HCT116 (cell line): ENCODE measurements at regions not wholly inside any gene's neighbourhood (a gene's known extent, or its start where the extent isn't known, plus 50 kb on each side); places are given as distances from the start of the nearest gene placed in this dataset.

Experiments used
- ATAC-seq: fragments of 200-7000 bp; cut with Tn5 transposase; 2 replicates; pipeline ENCODE4 v1.9.1; 2020; ENCODE audit warnings: mild to moderate bottlenecking, moderate library complexity
- BruUV-seq: library from RNA; stranded (reverse); fragments of 400-500 nt; replicated peaks from 2 replicates; lab custom pipeline; 2021; lab: Mats Ljungman, UMichigan
- CTCF ChIA-PET: fragments of 300-600 bp; sonication (Branson Sonifier 250); formaldehyde crosslinking; loops from one replicate; lab custom pipeline; 2021; ENCODE audit warnings: antibody characterized with exemption; lab: Charles Lee
- POLR2A ChIA-PET: fragments of 300-600, 350-600 bp; sonication (Branson Sonifier 250); formaldehyde crosslinking; loops from one replicate; lab custom pipeline; 2021; ENCODE audit warnings: antibody characterized with exemption; lab: Charles Lee
- RAD21 ChIA-PET, 2 experiments: fragments of 300-600 bp; sonication (Branson Sonifier 250); formaldehyde crosslinking; loops; one replicate each; lab custom pipeline; 2023; ENCODE audit warnings: low total read pairs in 2 of 2; ENCODE audit not compliant: uncharacterized antibody in 2 of 2, unreplicated experiment in 2 of 2, low non-redundant PET in 1 of 2; lab: Charles Lee
- DNase-seq: peaks from one replicate; pipeline ENCODE4 v3.0.0-alpha.2; 2010; ENCODE audit warnings: low read depth, low spot score
- H2AFZ ChIP-seq: fragments of 200-600 bp; shearing (Covaris generic), sonication (generic); 2 replicates; pipeline ENCODE4 v1.6.1; 2017; ENCODE audit warnings: low read depth, mixed run types, mixed read lengths, antibody characterized with exemption, low read length; ENCODE audit not compliant: poor library complexity, severe bottlenecking
- H3K27ac ChIP-seq: 2 replicates; pipeline ENCODE4 v1.5.1; 2012; ENCODE audit warnings: low read depth, low read length
- H3K27me3 ChIP-seq: fragments of 200-600 bp; sonication (generic); 2 replicates; pipeline ENCODE4 v1.6.1; 2016; ENCODE audit warnings: mixed run types, low read length, mixed read lengths; ENCODE audit not compliant: insufficient read depth
- H3K36me3 ChIP-seq, 2 experiments: fragments of 200-500 bp in 1 of 2; fragments of 200-600 bp in 1 of 2; sonication (Bioruptor generic) in 1 of 2; sonication (generic) in 1 of 2; 2 replicates each; pipeline versions ENCODE4 v1.5.1 to v1.6.1; 2014 to 2016; ENCODE audit warnings: low read length in 2 of 2, inconsistent platforms in 1 of 2, mixed read lengths in 1 of 2, mixed run types in 1 of 2; ENCODE audit not compliant: insufficient read depth in 2 of 2, control insufficient read depth in 1 of 2
- H3K4me1 ChIP-seq, 2 experiments: fragments of 200-600 bp in 1 of 2; sonication (generic) in 1 of 2; 2 replicates each; pipeline versions ENCODE4 v1.5.1 to v1.6.1; 2012 to 2017; ENCODE audit warnings: low read length in 2 of 2, inconsistent platforms in 1 of 2, mild to moderate bottlenecking in 1 of 2, mixed read lengths in 1 of 2, mixed run types in 1 of 2, moderate library complexity in 1 of 2; ENCODE audit not compliant: insufficient read depth in 2 of 2, control insufficient read depth in 1 of 2
- H3K4me2 ChIP-seq: fragments of 200-600 bp; sonication (generic); 2 replicates; pipeline ENCODE4 v1.6.1; 2017; ENCODE audit warnings: mixed run types, low read length, mixed read lengths
- H3K4me3 ChIP-seq, 2 experiments: fragments of 200-600 bp in 1 of 2; sonication (generic) in 1 of 2; replicated peaks in 1 of 2; 2 replicates each; pipeline ENCODE4 v1.5.1; 2011 to 2016; ENCODE audit warnings: low read length in 2 of 2, control low read depth in 1 of 2, low read depth in 1 of 2, mild to moderate bottlenecking in 1 of 2, mixed read lengths in 1 of 2, mixed run types in 1 of 2
- H3K79me2 ChIP-seq: fragments of 200-600 bp; sonication (generic); 2 replicates; pipeline ENCODE4 v1.6.1; 2017; ENCODE audit warnings: mild to moderate bottlenecking, mixed run types, low read length, moderate library complexity, mixed read lengths; ENCODE audit not compliant: insufficient read depth
- H3K9ac ChIP-seq: fragments of 200-600 bp; sonication (generic); 2 replicates; pipeline ENCODE4 v1.6.1; 2016; ENCODE audit warnings: low read length, mixed read lengths
- H3K9me2 ChIP-seq: fragments of 200-600 bp; sonication (generic), shearing (Covaris generic); 2 replicates; pipeline ENCODE4 v1.6.1; 2017; ENCODE audit warnings: mixed run types, mild to moderate bottlenecking, moderate library complexity; ENCODE audit not compliant: insufficient read depth
- H3K9me3 ChIP-seq, 2 experiments: fragments of 200-500 bp in 1 of 2; fragments of 200-600 bp in 1 of 2; sonication (Bioruptor generic) in 1 of 2; sonication (generic) in 1 of 2; 2 replicates each; pipeline ENCODE4 v1.6.1; 2014 to 2017; ENCODE audit warnings: low read length in 2 of 2, mixed read lengths in 2 of 2, inconsistent platforms in 1 of 2, low read depth in 1 of 2, mild to moderate bottlenecking in 1 of 2, mixed run types in 1 of 2, moderate library complexity in 1 of 2; ENCODE audit not compliant: control insufficient read depth in 1 of 2, insufficient read depth in 1 of 2
- H4K20me1 ChIP-seq: fragments of 200-600 bp; sonication (generic), shearing (Covaris generic); 2 replicates; pipeline ENCODE4 v1.6.1; 2017; ENCODE audit warnings: mixed run types, mild to moderate bottlenecking, moderate library complexity; ENCODE audit not compliant: insufficient read depth
- ATF3 ChIP-seq: IDR thresholded peaks from 2 replicates; pipeline ENCODE4 v1.6.1; 2012
- CBX3 ChIP-seq: IDR thresholded peaks from 2 replicates; pipeline ENCODE4 v1.6.1; 2012; ENCODE audit warnings: low read depth
- CEBPB ChIP-seq: IDR thresholded peaks from 2 replicates; pipeline ENCODE4 v1.6.1; 2012; ENCODE audit warnings: low read depth
- EZH2phosphoT487 ChIP-seq: fragments of 200-600 bp; IDR thresholded peaks from 2 replicates; pipeline ENCODE4 v1.6.1; 2018; ENCODE audit warnings: antibody characterized with exemption, borderline replicate concordance
- MAX ChIP-seq: IDR thresholded peaks from 2 replicates; pipeline ENCODE4 v1.6.1; 2012
- POLR2A ChIP-seq: IDR thresholded peaks from 2 replicates; pipeline ENCODE4 v1.7.0; 2011; ENCODE audit warnings: borderline replicate concordance; ENCODE audit not compliant: insufficient read depth, insufficient read length; ENCODE audit errors: extremely low read depth
- POLR2AphosphoS5 ChIP-seq: IDR thresholded peaks from 2 replicates; pipeline ENCODE4 v1.6.1; 2011; ENCODE audit warnings: mild to moderate bottlenecking, low read depth, low read length, moderate library complexity
- SP1 ChIP-seq: IDR thresholded peaks from 2 replicates; pipeline ENCODE4 v1.6.1; 2012; ENCODE audit warnings: low read depth
- SRF ChIP-seq: IDR thresholded peaks from 2 replicates; pipeline ENCODE4 v1.6.1; 2012; ENCODE audit warnings: low read depth
- YY1 ChIP-seq: IDR thresholded peaks from 2 replicates; pipeline ENCODE4 v1.6.1; 2011; ENCODE audit warnings: low read length, low read depth, moderate library complexity, mild to moderate bottlenecking; ENCODE audit not compliant: insufficient replicate concordance; ENCODE audit errors: extremely low read depth
- ZFX ChIP-seq: fragments of 450-650 bp; IDR thresholded peaks from 2 replicates; pipeline ENCODE4 v1.6.1; 2017
- ZNF274 ChIP-seq: fragments of 200-500 bp; sonication (Bioruptor generic); IDR thresholded peaks from 2 replicates; pipeline ENCODE4 v1.6.1; 2014; ENCODE audit warnings: mild to moderate bottlenecking, low read depth, low read length, inconsistent platforms
- intact Hi-C: fragments of 100-400 bp; cut with micrococcal nuclease; formaldehyde crosslinking; loops from 2 replicates; pipeline ENCODE4 v1.10.0; 2022

GRCh38 chr12:11534064-11534463, 115.4 kb upstream of the ETV6 start:
- ChIA-PET POLR2A (no interaction called here), CTCF (no interaction called here), RAD21 (no interaction called here)
- Histone ChIP-seq H2AFZ (no peak overlapping the region), H3K27ac (no peak overlapping the region), H3K9ac (no peak overlapping the region), H3K4me3 (no peak overlapping the region), H3K79me2 (no peaks in the 10 kb centered on the region), H3K36me3 (no peaks in the 10 kb centered on the region), H3K4me2 (no peak overlapping the region), H3K27me3 (peaks cover 38% of the 10 kb centered on the region), H4K20me1 (no peaks in the 10 kb centered on the region), H3K9me3 (no peaks in the 10 kb centered on the region), H3K4me1 (no peaks in the 10 kb centered on the region), H3K9me2 (no peaks in the 10 kb centered on the region)
- TF ChIP-seq EZH2phosphoT487 = no peak
- intact Hi-C loops = no loop called here
- DNase-seq (no peak), ATAC-seq (no peak)
- no TSS peak for BruUV-seq

GRCh38 chr12:11535127-11535526, 114.3 kb upstream of the ETV6 start:
- Histone ChIP-seq H3K9me2 (no peaks in the 10 kb centered on the region), H2AFZ (no peak overlapping the region), H3K4me3 (no peak overlapping the region), H3K27ac (no peak overlapping the region), H3K9ac (no peak overlapping the region), H3K27me3 (peaks cover 36% of the 10 kb centered on the region), H4K20me1 (no peaks in the 10 kb centered on the region), H3K79me2 (no peaks in the 10 kb centered on the region), H3K9me3 (no peaks in the 10 kb centered on the region), H3K4me1 (no peaks in the 10 kb centered on the region), H3K36me3 (no peaks in the 10 kb centered on the region), H3K4me2 (no peak overlapping the region)
- TF ChIP-seq ZNF274 (no peak), ATF3 (no peak), SRF (no peak), ZFX (no peak), POLR2AphosphoS5 (no peak), MAX (no peak), CEBPB (no peak), POLR2A (no peak), YY1 (no peak), SP1 (no peak), CBX3 (no peak), EZH2phosphoT487 (no peak)
- ChIA-PET RAD21 (no interaction called here), CTCF (no interaction called here), POLR2A (no interaction called here)
- intact Hi-C loops = no loop called here
- ATAC-seq (no peak), DNase-seq (no peak)
- no TSS peak for BruUV-seq
